BE2C (cell line): ENCODE measurements at regions not wholly inside any gene's neighbourhood (a gene's known extent, or its start where the extent isn't known, plus 50 kb on each side); places are given as distances from the start of the nearest gene placed in this dataset.

Experiments
- DNase-seq: peaks from one replicate; pipeline ENCODE4 v3.0.0-alpha.2; 2020
- H3K27me3 ChIP-seq: fragments of 250-450 bp; sonication (Bioruptor Pico); 2 replicates; pipeline ENCODE4 v1.5.1; 2020; ENCODE audit warnings: mild to moderate bottlenecking
- H3K36me3 ChIP-seq: fragments of 250-450 bp; sonication (Bioruptor Pico); 2 replicates; pipeline ENCODE4 v1.5.1; 2020; ENCODE audit warnings: mild to moderate bottlenecking
- H3K4me1 ChIP-seq: fragments of 250-450 bp; sonication (Bioruptor Pico); 2 replicates; pipeline ENCODE4 v1.5.1; 2020
- H3K4me3 ChIP-seq: 2 replicates; pipeline ENCODE4 v1.5.1; 2011; ENCODE audit warnings: low read depth, low read length
- H3K9me3 ChIP-seq: fragments of 250-450 bp; sonication (Bioruptor Pico); 2 replicates; pipeline ENCODE4 v1.5.1; 2020
- CTCF ChIP-seq: IDR thresholded peaks from 2 replicates; pipeline ENCODE4 v1.5.1; 2012; ENCODE audit warnings: mild to moderate bottlenecking, low read depth, low read length

- TF ChIP-seq CTCF = no peak
- no peaks in the 10 kb centered on the region for H3K27me3 ChIP-seq
- no peak overlapping the region for H3K4me3 ChIP-seq
- no peaks in the 10 kb centered on the region for H3K9me3 ChIP-seq
- no peaks in the 10 kb centered on the region for H3K36me3 ChIP-seq
- no peaks in the 10 kb centered on the region for H3K4me1 ChIP-seq
- no peak for DNase-seq
Measured at GRCh38 chr22:48464246-48464645, 1363.4 kb downstream of the BRD1 start.

- H3K4me1 ChIP-seq = no peaks in the 10 kb centered on the region
- no peak for DNase-seq
- H3K36me3 ChIP-seq = no peaks in the 10 kb centered on the region
- no peaks in the 10 kb centered on the region for H3K27me3 ChIP-seq
- H3K4me3 ChIP-seq = no peak overlapping the region
- no peaks in the 10 kb centered on the region; the same call in 1 of the 2 replicates for H3K9me3 ChIP-seq
- no peak for TF ChIP-seq CTCF
Measured at GRCh38 chr22:48459859-48460823, 1367.5 kb downstream of the BRD1 start.

GRCh38 chr22:48459259-48459658 is 1368.4 kb downstream of the BRD1 start:
- H3K36me3 ChIP-seq = no peaks in the 10 kb centered on the region
- H3K4me3 ChIP-seq = no peak overlapping the region
- H3K9me3 ChIP-seq = no peaks in the 10 kb centered on the region; the same call in 1 of the 2 replicates
- no peak for TF ChIP-seq CTCF
- DNase-seq = no peak
- no peaks in the 10 kb centered on the region for H3K27me3 ChIP-seq
- H3K4me1 ChIP-seq = no peaks in the 10 kb centered on the region

GRCh38 chr22:48456449-48456848 is 1371.2 kb downstream of the BRD1 start:
- TF ChIP-seq CTCF = no peak
- H3K4me3 ChIP-seq = no peak overlapping the region
- H3K9me3 ChIP-seq = no peaks in the 10 kb centered on the region; the same call in 1 of the 2 replicates
- no peak for DNase-seq
- H3K36me3 ChIP-seq = no peaks in the 10 kb centered on the region
- H3K4me1 ChIP-seq = no peaks in the 10 kb centered on the region
- no peaks in the 10 kb centered on the region for H3K27me3 ChIP-seq

GRCh38 chr22:48453751-48454485 is 1373.8 kb downstream of the BRD1 start:
- TF ChIP-seq CTCF = no peak
- Histone ChIP-seq H3K9me3 (peaks cover 1% of the 10 kb centered on the region), H3K4me1 (no peaks in the 10 kb centered on the region), H3K4me3 (no peak overlapping the region), H3K27me3 (no peaks in the 10 kb centered on the region), H3K36me3 (no peaks in the 10 kb centered on the region)
- no peak for DNase-seq
